ENCODE measurements at regions not wholly inside any gene's neighbourhood (a gene's known extent, or its start where the extent isn't known, plus 50 kb on each side); places are given as distances from the start of the nearest gene placed in this dataset.

GRCh38 chr2:22110244-22110651, 986.5 kb downstream of the TDRD15 start:
- TF ChIP-seq, protein P1, sequence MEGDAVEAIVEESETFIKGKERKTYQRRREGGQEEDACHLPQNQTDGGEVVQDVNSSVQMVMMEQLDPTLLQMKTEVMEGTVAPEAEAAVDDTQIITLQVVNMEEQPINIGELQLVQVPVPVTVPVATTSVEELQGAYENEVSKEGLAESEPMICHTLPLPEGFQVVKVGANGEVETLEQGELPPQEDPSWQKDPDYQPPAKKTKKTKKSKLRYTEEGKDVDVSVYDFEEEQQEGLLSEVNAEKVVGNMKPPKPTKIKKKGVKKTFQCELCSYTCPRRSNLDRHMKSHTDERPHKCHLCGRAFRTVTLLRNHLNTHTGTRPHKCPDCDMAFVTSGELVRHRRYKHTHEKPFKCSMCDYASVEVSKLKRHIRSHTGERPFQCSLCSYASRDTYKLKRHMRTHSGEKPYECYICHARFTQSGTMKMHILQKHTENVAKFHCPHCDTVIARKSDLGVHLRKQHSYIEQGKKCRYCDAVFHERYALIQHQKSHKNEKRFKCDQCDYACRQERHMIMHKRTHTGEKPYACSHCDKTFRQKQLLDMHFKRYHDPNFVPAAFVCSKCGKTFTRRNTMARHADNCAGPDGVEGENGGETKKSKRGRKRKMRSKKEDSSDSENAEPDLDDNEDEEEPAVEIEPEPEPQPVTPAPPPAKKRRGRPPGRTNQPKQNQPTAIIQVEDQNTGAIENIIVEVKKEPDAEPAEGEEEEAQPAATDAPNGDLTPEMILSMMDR (tag by site-specific recombination; IDR thresholded peaks at IDR 0.05): no peak
- TF ChIP-seq ZNF621 (tag by site-specific recombination; IDR thresholded peaks at IDR 0.05) (no peak), PRDM1 (tag by site-specific recombination; IDR thresholded peaks at IDR 0.05) (no peak), ZNF350 (tag by site-specific recombination; IDR thresholded peaks at IDR 0.05) (no peak), ZBTB8A (tag by site-specific recombination; IDR thresholded peaks at IDR 0.05) (no peak), ZBTB26 (tag by site-specific recombination; optimal IDR thresholded peaks at IDR 0.05) (no peak), MYNN (tag by site-specific recombination; IDR thresholded peaks at IDR 0.05; ENCODE audit: borderline replicate concordance) (no peak), ZNF280D (tag by site-specific recombination; IDR thresholded peaks at IDR 0.05) (no peak)

Measured in HEK293 (cell line).